ENCODE measurements at regions not wholly inside any gene's neighbourhood (a gene's known extent, or its start where the extent isn't known, plus 50 kb on each side); places are given as distances from the start of the nearest gene placed in this dataset.
"Not testable (repeated sequence)": the region's sequence is repeated elsewhere in the genome, so short reads cannot be mapped to it uniquely, and the experiment has no call there.

DNA sequence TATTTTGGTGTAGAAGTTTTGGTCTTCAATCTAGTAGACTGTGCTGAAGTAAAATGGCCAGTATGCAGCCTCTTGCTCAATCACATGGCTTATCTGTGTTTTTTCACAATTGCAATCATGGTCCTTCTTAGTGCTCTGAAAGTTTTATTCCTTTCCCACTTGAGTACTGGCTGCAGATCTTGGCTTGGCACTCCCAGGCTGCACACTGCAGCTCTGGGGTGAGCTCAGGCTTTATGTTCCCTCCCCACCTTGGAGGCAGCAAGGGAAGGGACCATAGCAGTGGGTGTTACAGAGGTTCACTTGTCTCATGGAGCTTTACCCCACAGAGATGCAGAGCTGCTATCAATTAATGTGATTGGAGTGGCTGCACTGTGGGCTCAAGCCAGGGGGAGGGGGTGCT, 156.0 kb downstream of the TENT5D start:
- H3K9me3 Mint-ChIP-seq (ENCODE audit: unreplicated experiment): peaks cover 2% of the 10 kb centered on the region
- H3K4me1 Mint-ChIP-seq (ENCODE audit: low read depth, unreplicated experiment): no peaks in the 10 kb centered on the region
- TF ChIP-seq, protein P1, sequence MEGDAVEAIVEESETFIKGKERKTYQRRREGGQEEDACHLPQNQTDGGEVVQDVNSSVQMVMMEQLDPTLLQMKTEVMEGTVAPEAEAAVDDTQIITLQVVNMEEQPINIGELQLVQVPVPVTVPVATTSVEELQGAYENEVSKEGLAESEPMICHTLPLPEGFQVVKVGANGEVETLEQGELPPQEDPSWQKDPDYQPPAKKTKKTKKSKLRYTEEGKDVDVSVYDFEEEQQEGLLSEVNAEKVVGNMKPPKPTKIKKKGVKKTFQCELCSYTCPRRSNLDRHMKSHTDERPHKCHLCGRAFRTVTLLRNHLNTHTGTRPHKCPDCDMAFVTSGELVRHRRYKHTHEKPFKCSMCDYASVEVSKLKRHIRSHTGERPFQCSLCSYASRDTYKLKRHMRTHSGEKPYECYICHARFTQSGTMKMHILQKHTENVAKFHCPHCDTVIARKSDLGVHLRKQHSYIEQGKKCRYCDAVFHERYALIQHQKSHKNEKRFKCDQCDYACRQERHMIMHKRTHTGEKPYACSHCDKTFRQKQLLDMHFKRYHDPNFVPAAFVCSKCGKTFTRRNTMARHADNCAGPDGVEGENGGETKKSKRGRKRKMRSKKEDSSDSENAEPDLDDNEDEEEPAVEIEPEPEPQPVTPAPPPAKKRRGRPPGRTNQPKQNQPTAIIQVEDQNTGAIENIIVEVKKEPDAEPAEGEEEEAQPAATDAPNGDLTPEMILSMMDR (IDR thresholded peaks at IDR 0.05; ENCODE audit: partially characterized antibody, unreplicated experiment): no peak
- H3K27ac Mint-ChIP-seq (ENCODE audit: unreplicated experiment): no peak overlapping the region
- no peak overlapping the region for H3K4me3 Mint-ChIP-seq (ENCODE audit: unreplicated experiment)
- H3K27me3 Mint-ChIP-seq (ENCODE audit: unreplicated experiment): peaks cover 2% of the 10 kb centered on the region
- DNase-seq: no peak
- H3K36me3 Mint-ChIP-seq (ENCODE audit: unreplicated experiment): peaks cover 8% of the 10 kb centered on the region

GRCh38 chrX:80576806-80577533, 156.7 kb downstream of the TENT5D start:
- Mint-ChIP-seq H3K36me3 (ENCODE audit: unreplicated experiment) (peaks cover 8% of the 10 kb centered on the region), H3K27me3 (ENCODE audit: unreplicated experiment) (peaks cover 2% of the 10 kb centered on the region), H3K27ac (ENCODE audit: unreplicated experiment) (peak overlapping the region; percentile 35), H3K9me3 (ENCODE audit: unreplicated experiment) (no peaks in the 10 kb centered on the region), H3K4me1 (ENCODE audit: low read depth, unreplicated experiment) (no peaks in the 10 kb centered on the region), H3K4me3 (ENCODE audit: unreplicated experiment) (no peak overlapping the region)
- TF ChIP-seq, protein P1 (IDR thresholded peaks at IDR 0.05; ENCODE audit: partially characterized antibody, unreplicated experiment): no peak
- no peak for DNase-seq

DNA sequence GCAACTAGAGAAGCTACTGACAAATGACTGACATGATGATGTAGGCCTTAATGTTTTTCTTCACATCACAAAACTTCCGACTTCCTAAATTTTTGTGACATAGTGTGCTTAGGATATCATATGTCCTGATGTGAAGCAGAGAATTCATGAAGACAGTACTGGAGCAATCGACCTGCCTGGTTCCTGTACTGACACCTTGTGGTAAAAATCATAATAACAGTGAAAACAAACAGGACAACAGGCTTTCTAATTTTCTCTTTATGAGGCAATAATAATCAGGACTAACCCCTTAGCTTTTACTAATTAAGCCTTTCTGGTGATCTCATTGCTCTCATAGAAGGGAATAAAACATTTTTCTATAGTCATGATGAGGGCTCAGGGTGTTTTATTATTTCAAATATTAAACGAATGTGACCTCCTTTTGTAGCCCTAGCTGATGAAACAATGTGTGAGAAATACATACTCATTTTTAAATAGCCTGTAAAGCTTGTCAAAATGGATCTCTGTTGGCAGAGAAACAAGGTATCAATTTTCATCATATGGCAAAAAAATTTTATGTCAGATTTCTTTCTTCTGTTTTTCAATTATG, 158.4 kb downstream of the TENT5D start:
- Mint-ChIP-seq H3K4me1 (ENCODE audit: low read depth, unreplicated experiment) (no peaks in the 10 kb centered on the region), H3K4me3 (ENCODE audit: unreplicated experiment) (no peak overlapping the region), H3K27me3 (ENCODE audit: unreplicated experiment) (peaks cover 2% of the 10 kb centered on the region), H3K36me3 (ENCODE audit: unreplicated experiment) (peaks cover 4% of the 10 kb centered on the region), H3K9me3 (ENCODE audit: unreplicated experiment) (no peaks in the 10 kb centered on the region), H3K27ac (ENCODE audit: unreplicated experiment) (no peak overlapping the region)
- no peak for DNase-seq
- TF ChIP-seq, protein P1 (IDR thresholded peaks at IDR 0.05; ENCODE audit: partially characterized antibody, unreplicated experiment): peak; percentile 42

- not testable (repeated sequence) for DNase-seq; H3K4me3 Mint-ChIP-seq (ENCODE audit: unreplicated experiment); H3K27ac Mint-ChIP-seq (ENCODE audit: unreplicated experiment); H3K9me3 Mint-ChIP-seq (ENCODE audit: unreplicated experiment); H3K27me3 Mint-ChIP-seq (ENCODE audit: unreplicated experiment); H3K4me1 Mint-ChIP-seq (ENCODE audit: low read depth, unreplicated experiment); H3K36me3 Mint-ChIP-seq (ENCODE audit: unreplicated experiment)
Measured at GRCh38 chrX:80590992-80591391, 170.7 kb downstream of the TENT5D start.

GRCh38 chrX:80602036-80602860, 182.0 kb downstream of the TENT5D start:
- no peak overlapping the region for H3K4me3 Mint-ChIP-seq (ENCODE audit: unreplicated experiment)
- no peaks in the 10 kb centered on the region for H3K27me3 Mint-ChIP-seq (ENCODE audit: unreplicated experiment)
- H3K9me3 Mint-ChIP-seq (ENCODE audit: unreplicated experiment): no peaks in the 10 kb centered on the region
- TF ChIP-seq, protein P1 (IDR thresholded peaks at IDR 0.05; ENCODE audit: partially characterized antibody, unreplicated experiment): no peak
- no peaks in the 10 kb centered on the region for H3K36me3 Mint-ChIP-seq (ENCODE audit: unreplicated experiment)
- no peak for DNase-seq
- no peak overlapping the region for H3K27ac Mint-ChIP-seq (ENCODE audit: unreplicated experiment)
- no peaks in the 10 kb centered on the region for H3K4me1 Mint-ChIP-seq (ENCODE audit: low read depth, unreplicated experiment)

All from glutamatergic neuron (in vitro differentiated cells).